HCT116 (cell line): ENCODE measurements at regions not wholly inside any gene's neighbourhood (a gene's known extent, or its start where the extent isn't known, plus 50 kb on each side); places are given as distances from the start of the nearest gene placed in this dataset.

ENCODE experiments used
- CBX3 ChIP-seq: IDR thresholded peaks from 2 replicates; pipeline ENCODE4 v1.6.1; 2012; ENCODE audit warnings: low read depth
- CEBPB ChIP-seq: IDR thresholded peaks from 2 replicates; pipeline ENCODE4 v1.6.1; 2012; ENCODE audit warnings: low read depth
- CTCF ChIP-seq, 3 experiments: fragments of 200-600 bp in 1 of 3; sonication (generic) in 1 of 3; IDR thresholded peaks in 2 of 3; conservative IDR thresholded peaks in 1 of 3; 2 replicates each; pipeline ENCODE4 v1.5.1; 2012 to 2017; ENCODE audit warnings: low read depth in 2 of 3, low read length in 2 of 3, antibody characterized with exemption in 1 of 3, borderline replicate concordance in 1 of 3, control low read depth in 1 of 3, mild to moderate bottlenecking in 1 of 3, mixed read lengths in 1 of 3, mixed run types in 1 of 3, moderate library complexity in 1 of 3; ENCODE audit not compliant: insufficient read depth in 1 of 3
- EZH2 ChIP-seq: fragments of 200-600 bp; sonication (generic); IDR thresholded peaks from 2 replicates; pipeline ENCODE4 v1.6.1; 2017; ENCODE audit warnings: antibody characterized with exemption, mixed run types
- EZH2phosphoT487 ChIP-seq: fragments of 200-600 bp; IDR thresholded peaks from 2 replicates; pipeline ENCODE4 v1.6.1; 2018; ENCODE audit warnings: antibody characterized with exemption, borderline replicate concordance
- POLR2A ChIP-seq: IDR thresholded peaks from 2 replicates; pipeline ENCODE4 v1.7.0; 2011; ENCODE audit warnings: borderline replicate concordance; ENCODE audit not compliant: insufficient read depth, insufficient read length; ENCODE audit errors: extremely low read depth
- YY1 ChIP-seq: IDR thresholded peaks from 2 replicates; pipeline ENCODE4 v1.6.1; 2011; ENCODE audit warnings: low read length, low read depth, moderate library complexity, mild to moderate bottlenecking; ENCODE audit not compliant: insufficient replicate concordance; ENCODE audit errors: extremely low read depth
- ZFX ChIP-seq: fragments of 450-650 bp; IDR thresholded peaks from 2 replicates; pipeline ENCODE4 v1.6.1; 2017
- ZNF274 ChIP-seq: fragments of 200-500 bp; sonication (Bioruptor generic); IDR thresholded peaks from 2 replicates; pipeline ENCODE4 v1.6.1; 2014; ENCODE audit warnings: mild to moderate bottlenecking, low read depth, low read length, inconsistent platforms
- TF ChIP-seq, protein P1 (sequence below): IDR thresholded peaks from 2 replicates; pipeline ENCODE4 v1.6.1; 2012

GRCh38 chr1:244212797-244213475, 161.9 kb downstream of the ZBTB18 start:
- no peak for TF ChIP-seq CTCF (IDR thresholded peaks at IDR 0.05 in 2 of 3, conservative IDR thresholded peaks at IDR 0.05 in 1 of 3; ENCODE audit: borderline replicate concordance in 1 of 3, insufficient read depth in 1 of 3, low read depth in 2 of 3, low read length in 2 of 3)
- no peak for TF ChIP-seq EZH2
- TF ChIP-seq, protein P1, sequence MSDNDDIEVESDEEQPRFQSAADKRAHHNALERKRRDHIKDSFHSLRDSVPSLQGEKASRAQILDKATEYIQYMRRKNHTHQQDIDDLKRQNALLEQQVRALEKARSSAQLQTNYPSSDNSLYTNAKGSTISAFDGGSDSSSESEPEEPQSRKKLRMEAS: no peak
- no peak for TF ChIP-seq YY1
- TF ChIP-seq ZNF274: no peak
- TF ChIP-seq CEBPB: no peak
- TF ChIP-seq CBX3: no peak
- no peak for TF ChIP-seq ZFX
- TF ChIP-seq POLR2A: no peak
- TF ChIP-seq EZH2phosphoT487: no peak
